GM21717 (cell line): ENCODE measurements at regions not wholly inside any gene's neighbourhood (a gene's known extent, or its start where the extent isn't known, plus 50 kb on each side); places are given as distances from the start of the nearest gene placed in this dataset.
"Not testable (repeated sequence)": the region's sequence is repeated elsewhere in the genome, so short reads cannot be mapped to it uniquely, and the experiment has no call there.

Experiments
- ATAC-seq: cut with Tn5 transposase; IDR thresholded peaks from one replicate; pipeline ENCODE4 v1.9.1; 2021; ENCODE audit warnings: mild to moderate bottlenecking, moderate library complexity; ENCODE audit not compliant: unreplicated experiment

DNA sequence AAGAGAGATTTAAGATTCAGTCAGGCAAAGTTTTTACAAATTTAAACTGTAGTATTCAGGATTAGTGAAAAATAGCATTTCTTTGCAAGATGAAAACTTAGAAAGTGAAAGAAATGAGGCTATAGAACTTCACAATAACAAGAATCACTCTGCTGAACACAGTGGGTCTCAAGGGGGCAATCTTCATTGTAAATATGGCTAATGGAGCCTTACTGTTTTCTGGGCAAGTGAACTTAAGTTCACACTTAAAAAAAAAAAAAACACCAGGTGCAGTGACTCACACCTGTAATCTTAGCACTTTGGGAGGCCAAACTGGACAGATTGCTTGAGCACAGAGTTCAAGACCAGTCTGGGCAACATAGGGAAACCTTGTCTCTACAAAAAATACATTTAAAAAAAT is 175.9 kb upstream of the SNX2 start:
- ATAC-seq, result no peak

DNA sequence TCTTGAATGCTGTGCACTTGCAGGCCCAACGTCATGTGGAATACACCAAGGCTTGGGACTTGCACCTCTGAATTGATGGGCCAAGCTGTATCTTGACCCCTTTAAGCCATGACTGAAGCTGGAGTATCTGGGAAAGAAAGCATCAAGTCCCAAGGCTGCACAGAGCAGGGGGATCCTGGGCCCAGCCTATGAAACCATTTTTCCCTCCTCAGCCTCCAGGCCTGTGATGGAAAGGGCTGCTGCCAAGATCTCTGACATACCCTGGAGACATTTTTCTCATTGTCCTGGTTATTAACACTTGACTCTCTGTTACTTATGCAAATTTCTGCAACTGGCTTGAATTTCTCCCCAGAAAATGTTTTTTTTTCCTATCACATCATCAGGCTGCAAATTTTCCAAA is 174.0 kb upstream of the SNX2 start:
- no peak for ATAC-seq

- ATAC-seq, result no peak
Observed at GRCh38 chr5:122602700-122603099, 172.2 kb upstream of the SNX2 start.

GRCh38 chr5:122605236-122605635 is 169.6 kb upstream of the SNX2 start:
- ATAC-seq, result no peak

GRCh38 chr5:122607818-122608217 is 167.1 kb upstream of the SNX2 start:
- no peak for ATAC-seq

DNA sequence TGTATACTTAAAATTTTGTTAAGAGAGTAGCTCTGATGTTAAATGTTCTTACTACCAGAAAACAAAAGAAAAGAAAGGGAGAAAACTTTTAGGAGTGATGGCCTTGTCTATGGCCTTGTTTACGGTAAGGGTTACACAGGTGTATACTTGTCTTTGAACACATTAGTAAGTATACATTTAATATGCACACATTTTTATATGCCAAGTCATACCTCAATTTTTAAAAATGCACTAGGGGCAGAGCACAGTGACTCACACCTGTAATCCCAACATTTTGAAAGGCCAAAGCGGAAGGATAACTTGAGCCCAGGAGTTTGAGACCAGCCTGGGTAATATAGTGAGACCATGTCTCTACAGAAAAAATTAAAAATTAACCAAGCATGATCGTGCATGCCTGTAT is 166.7 kb upstream of the SNX2 start:
- no peak for ATAC-seq

- no peak for ATAC-seq
Observed at GRCh38 chr5:122611406-122611805, 163.5 kb upstream of the SNX2 start.

DNA sequence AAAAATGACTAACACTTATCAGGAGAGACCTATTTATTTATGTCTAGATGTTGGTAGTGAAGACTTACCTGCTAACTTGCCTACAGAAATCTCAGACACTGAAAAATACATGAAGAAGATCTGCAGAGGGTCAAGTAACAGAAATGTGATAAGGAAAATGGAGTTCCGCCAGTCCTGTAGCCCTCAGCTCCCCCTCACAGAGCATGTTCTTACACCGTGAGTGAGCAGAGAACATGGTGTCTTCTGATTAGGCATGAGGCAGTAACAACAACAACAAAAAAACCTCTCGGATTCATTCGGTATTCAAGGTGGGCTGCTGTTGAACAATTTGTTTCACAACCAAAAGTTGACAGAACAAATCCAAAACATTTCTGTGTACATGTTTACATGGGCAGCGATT is 162.0 kb upstream of the SNX2 start:
- ATAC-seq, result no peak

DNA sequence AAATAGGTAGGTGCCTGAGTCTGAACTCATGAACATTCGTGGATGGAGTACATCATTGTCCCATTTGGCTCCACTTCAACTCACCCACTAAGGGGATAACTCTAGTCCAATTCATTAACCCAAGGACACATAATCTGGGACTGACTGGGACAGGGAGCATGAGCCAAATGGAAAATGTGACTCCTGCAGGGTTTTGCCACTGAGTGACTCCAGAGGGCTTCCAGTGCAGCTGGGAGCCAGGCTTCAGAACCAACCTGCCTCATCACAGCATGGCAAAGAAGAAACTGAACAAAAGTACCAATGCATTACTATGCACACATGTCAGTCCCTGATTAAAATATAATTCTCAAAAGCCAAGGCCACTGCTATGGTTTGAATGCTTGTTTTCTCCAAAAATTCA is 159.7 kb upstream of the SNX2 start:
- no peak for ATAC-seq

- ATAC-seq, result no peak
Observed at GRCh38 chr5:122615832-122616231, 159.0 kb upstream of the SNX2 start.

GRCh38 chr5:122618046-122618445 is 156.8 kb upstream of the SNX2 start:
- ATAC-seq, result not testable (repeated sequence)

GRCh38 chr5:122620768-122621167 is 154.1 kb upstream of the SNX2 start:
- ATAC-seq, result not testable (repeated sequence)

GRCh38 chr5:122628714-122629113 is 146.2 kb upstream of the SNX2 start:
- not testable (repeated sequence) for ATAC-seq

GRCh38 chr5:122629121-122629677 is 145.7 kb upstream of the SNX2 start:
- no peak for ATAC-seq

DNA sequence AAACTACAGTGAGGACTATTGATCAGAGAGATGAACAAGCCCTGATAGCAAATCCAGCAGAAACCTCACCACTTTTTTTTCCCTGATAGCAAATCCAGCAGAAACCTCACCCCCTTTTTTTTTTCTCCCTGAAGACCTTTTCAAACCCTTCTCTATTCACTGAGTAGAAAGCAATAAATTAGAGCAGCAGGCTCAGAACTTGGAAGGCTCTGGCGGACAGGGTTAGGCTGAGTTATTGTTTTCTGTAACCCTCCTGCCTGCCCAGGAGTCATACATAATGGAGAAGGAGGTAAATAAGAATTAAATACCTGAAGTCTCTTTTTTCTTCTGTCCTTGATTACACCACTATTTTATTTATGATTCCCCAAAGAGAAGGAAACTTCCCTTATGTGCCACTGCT is 136.3 kb upstream of the SNX2 start:
- ATAC-seq, result no peak

DNA sequence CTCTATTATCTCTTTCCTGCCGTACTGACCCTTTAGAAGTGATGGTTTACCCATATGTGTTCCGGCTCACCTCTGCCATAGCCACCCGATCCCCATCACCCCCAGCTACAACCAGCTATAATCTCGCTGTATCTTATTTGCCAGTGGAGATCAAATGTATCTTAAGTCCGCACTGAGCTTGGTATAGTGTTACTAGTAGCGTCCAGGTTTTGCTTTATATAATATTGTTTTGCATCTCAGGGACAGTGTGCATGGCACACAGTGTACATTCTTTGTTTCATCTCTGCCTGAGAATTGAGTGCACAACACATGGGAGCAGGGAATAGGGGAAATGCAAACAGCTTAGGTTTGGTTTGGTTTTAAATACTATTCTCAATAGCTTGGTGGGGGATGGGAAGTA is 135.8 kb upstream of the SNX2 start:
- no peak for ATAC-seq

GRCh38 chr5:122639864-122640263 is 135.0 kb upstream of the SNX2 start:
- no peak for ATAC-seq

DNA sequence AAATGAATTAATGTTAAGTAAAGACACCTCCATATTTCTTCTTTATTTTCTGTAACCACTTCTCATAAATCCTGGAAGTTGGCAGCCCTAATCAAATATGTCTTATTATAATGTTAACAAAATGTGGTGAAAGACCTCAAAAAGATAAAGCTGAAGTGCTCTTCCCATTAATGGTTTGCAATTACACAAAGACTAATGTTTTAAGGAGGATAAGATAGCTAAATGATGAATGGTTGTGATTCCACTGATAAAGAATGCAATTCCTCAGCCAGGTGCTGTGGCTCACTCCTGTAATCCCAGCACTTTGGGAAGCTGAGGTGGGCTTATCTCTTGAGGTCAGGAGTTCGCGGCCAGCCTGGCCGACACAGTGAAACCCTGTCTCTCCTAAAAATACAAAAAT is 125.8 kb upstream of the SNX2 start:
- ATAC-seq, result no peak

- no peak for ATAC-seq
Observed at GRCh38 chr5:122653087-122654017, 121.5 kb upstream of the SNX2 start.

DNA sequence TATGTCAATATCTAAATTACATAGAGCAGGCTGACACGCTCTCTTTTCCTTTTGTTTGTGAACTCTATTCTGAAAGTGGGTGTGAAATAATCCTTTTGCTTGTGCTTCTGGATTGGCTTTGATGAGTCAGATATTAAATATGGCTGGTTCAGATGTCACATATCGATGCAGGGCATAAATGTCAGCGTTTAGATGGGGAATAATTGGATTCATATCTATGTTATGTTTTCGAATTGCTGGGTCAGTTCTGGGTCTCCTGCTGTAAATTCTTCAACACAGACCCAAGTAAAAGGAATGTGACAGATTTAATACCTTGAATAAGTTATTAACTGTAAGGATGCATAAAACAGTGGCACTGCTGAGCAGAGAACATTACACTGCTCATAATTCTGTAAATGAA is 118.7 kb upstream of the SNX2 start:
- ATAC-seq, result no peak

- no peak for ATAC-seq
Observed at GRCh38 chr5:122656577-122656976, 118.3 kb upstream of the SNX2 start.

GRCh38 chr5:122661496-122662180 is 113.2 kb upstream of the SNX2 start:
- no peak for ATAC-seq
